ENCODE measurements at regions not wholly inside any gene's neighbourhood (a gene's known extent, or its start where the extent isn't known, plus 50 kb on each side); places are given as distances from the start of the nearest gene placed in this dataset.

- Histone ChIP-seq H3K27me3 (replicated peaks in 1 of 4; ENCODE audit: control insufficient read depth in 3 of 4, extremely low read depth in 1 of 4, insufficient read depth in 3 of 4, low read length in 3 of 4) (no peaks in the 10 kb centered on the region), H2AK5ac (ENCODE audit: low read depth, low read length) (no peak overlapping the region), H3K4ac (replicated peaks; ENCODE audit: insufficient read length, low read depth, low read length) (no peak overlapping the region), H3K18ac (ENCODE audit: extremely low read depth, low read length) (no peak overlapping the region), H3K4me1 (replicated peaks in 1 of 4; ENCODE audit: control insufficient read depth in 3 of 4, insufficient read depth in 4 of 4, low read length in 3 of 4) (peaks cover 0 to 2% (median 0%) of the 10 kb centered on the region in 4 experiments; a peak in 1 of 7 replicates), H3K9ac (replicated peaks in 1 of 4; ENCODE audit: extremely low read depth in 1 of 4, low read depth in 3 of 4, low read length in 3 of 4) (no peak overlapping the region), H2AFZ (ENCODE audit: low read length) (no peak overlapping the region), H4K20me1 (replicated peaks in 1 of 2; ENCODE audit: control insufficient read depth in 1 of 2, insufficient read depth in 2 of 2, low read length in 2 of 2) (no peaks in the 10 kb centered on the region), H3K36me3 (ENCODE audit: control insufficient read depth in 2 of 4, insufficient read depth in 4 of 4, low read length in 3 of 4) (no peaks in the 10 kb centered on the region), H3K9me3 (ENCODE audit: insufficient read depth in 2 of 2, low read depth in 1 of 2, low read length in 1 of 2) (no peaks in the 10 kb centered on the region), H3K56ac (replicated peaks; ENCODE audit: insufficient read length, low read depth, low read length) (no peak overlapping the region), H2BK20ac (ENCODE audit: low read length) (no peak overlapping the region), H3K23me2 (ENCODE audit: low read depth, low read length) (no peaks in the 10 kb centered on the region), H2BK120ac (replicated peaks; ENCODE audit: low read depth, low read length) (no peak overlapping the region), H3K79me2 (ENCODE audit: control insufficient read depth in 1 of 2, insufficient read depth in 2 of 2, low read length in 2 of 2) (no peaks in the 10 kb centered on the region), H3K23ac (ENCODE audit: insufficient read length) (no peak overlapping the region), H2BK15ac (ENCODE audit: low read length) (no peak overlapping the region), H3K14ac (ENCODE audit: insufficient read length) (no peak overlapping the region), H3K4me2 (ENCODE audit: insufficient read depth in 1 of 2, low read depth in 2 of 2, low read length in 2 of 2) (no peak overlapping the region), H3K79me1 (ENCODE audit: low read depth, low read length) (no peaks in the 10 kb centered on the region), H2BK12ac (ENCODE audit: low read depth, low read length) (no peak overlapping the region), H4K5ac (ENCODE audit: insufficient read length, low read depth, low read length) (no peak overlapping the region), H4K91ac (replicated peaks; ENCODE audit: insufficient read length, low read length) (no peak overlapping the region), H3K27ac (ENCODE audit: low read depth, low read length) (no peak overlapping the region), H2BK5ac (ENCODE audit: low read depth, low read length) (no peak overlapping the region), H4K8ac (ENCODE audit: extremely low read depth, insufficient read depth, low read length) (no peak overlapping the region), H3K4me3 (ENCODE audit: extremely low read depth in 1 of 4, insufficient read depth in 2 of 4, low read depth in 3 of 4, low read length in 4 of 4) (no peak overlapping the region)
- FAIRE-seq (no peak), DNase-seq (ENCODE audit: low read depth in 1 of 2, low spot score in 2 of 2) (no peak)
- ChIA-PET CTCF (ENCODE audit: partially characterized antibody) (no interaction called here), POLR2A (ENCODE audit: partially characterized antibody) (no interaction called here)
- 91% methylated on average over 12 of the region's 12 CpGs; no CpG with 5 or more reads in 1 of the 2 experiments for WGBS, 2 experiments (ENCODE audit: extremely low coverage in 1 of 2, insufficient coverage in 1 of 2, insufficient read length in 1 of 2, insufficient replicate concordance in 2 of 2, low coverage in 1 of 2, low lambda C conversion rate in 2 of 2, missing lambda C conversion rate in 1 of 2)
- TF ChIP-seq ATF2 (IDR thresholded peaks at IDR 0.05; ENCODE audit: low read length), result no peak
- no peak for TF ChIP-seq ATF3 (IDR thresholded peaks at IDR 0.05; ENCODE audit: insufficient read depth, low read depth, low read length)
- TF ChIP-seq RAD21 (IDR thresholded peaks at IDR 0.05 in 1 of 2, conservative IDR thresholded peaks at IDR 0.05 in 1 of 2; ENCODE audit: low read depth in 2 of 2, low read length in 2 of 2), result no peak
- TF ChIP-seq FOSL1 (IDR thresholded peaks at IDR 0.05; ENCODE audit: insufficient read depth, low read depth, low read length), result no peak
- TF ChIP-seq JUND (IDR thresholded peaks at IDR 0.05; ENCODE audit: low read length), result no peak
- no peak for TF ChIP-seq TCF12 (IDR thresholded peaks at IDR 0.05; ENCODE audit: low read depth, low read length)
- TF ChIP-seq EP300 (IDR thresholded peaks at IDR 0.05; ENCODE audit: borderline replicate concordance in 1 of 2, low read depth in 2 of 2, low read length in 2 of 2), result no peak
- TF ChIP-seq SRF (IDR thresholded peaks at IDR 0.05; ENCODE audit: low read depth, low read length), result no peak
- no peak for TF ChIP-seq HDAC2 (IDR thresholded peaks at IDR 0.05; ENCODE audit: borderline replicate concordance in 1 of 2, low read depth in 2 of 2, low read length in 2 of 2)
- no peak for TF ChIP-seq E2F6 (IDR thresholded peaks at IDR 0.05)
These were observed 141.7 kb downstream of the URI1 start for GRCh38 chr19:30083701-30084156.

Data from H1 (cell line).